ENCODE measurements at regions not wholly inside any gene's neighbourhood (a gene's known extent, or its start where the extent isn't known, plus 50 kb on each side); places are given as distances from the start of the nearest gene placed in this dataset.
"Not testable (repeated sequence)": the region's sequence is repeated elsewhere in the genome, so short reads cannot be mapped to it uniquely, and the experiment has no call there.

DNA sequence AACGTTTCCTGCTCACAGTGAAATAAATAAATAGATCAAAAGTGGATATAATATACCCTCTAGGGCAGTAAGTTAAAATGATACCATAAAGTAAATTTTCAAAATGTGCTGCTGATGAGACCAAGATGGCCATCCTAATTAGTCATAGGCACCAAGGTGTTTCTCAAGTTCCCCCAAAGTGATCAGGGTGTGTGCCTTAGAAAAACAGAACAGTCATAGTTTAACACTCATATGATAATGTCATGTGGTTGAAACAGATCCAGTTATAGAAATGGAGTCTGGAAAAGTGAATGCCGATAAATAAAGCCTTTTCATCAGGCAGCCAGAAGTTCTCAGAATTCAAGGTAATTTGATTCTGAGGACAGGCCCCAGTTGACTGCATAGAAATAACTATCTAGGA, 161.5 kb upstream of the CDKN2B start:
- DNase-seq = no peak

DNA sequence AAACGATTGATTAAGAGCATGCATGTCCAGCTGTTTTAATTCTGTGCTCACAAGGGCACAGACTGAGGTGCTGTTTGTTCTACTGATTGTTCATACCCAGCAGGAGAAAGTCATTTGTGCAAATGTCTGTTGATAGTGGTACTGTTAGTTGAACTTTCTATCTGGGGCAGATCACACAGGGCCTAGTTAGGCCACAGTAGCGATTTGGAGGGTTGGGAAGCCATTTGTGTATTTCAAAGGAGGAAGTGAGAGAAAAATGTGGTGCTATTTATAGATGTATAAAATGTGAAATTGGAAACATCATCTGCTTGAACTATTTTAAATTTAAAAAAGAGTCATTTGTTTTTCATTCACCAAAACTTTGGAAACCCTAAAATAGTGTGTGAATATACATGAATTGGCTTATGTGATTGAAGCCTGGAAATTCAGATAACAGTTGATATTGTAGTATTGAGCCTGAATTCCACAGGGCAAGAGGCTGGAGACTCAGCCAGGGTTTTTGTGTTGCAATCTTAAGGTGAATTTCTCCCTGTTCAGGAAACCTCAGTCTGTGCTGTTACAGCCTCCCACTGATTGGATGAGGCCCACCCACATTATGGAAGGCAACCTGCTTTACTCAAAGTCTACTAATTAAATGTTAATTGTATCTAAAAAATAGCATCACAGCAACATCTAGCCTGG, 162.0 kb upstream of the CDKN2B start:
- no peak for DNase-seq

DNA sequence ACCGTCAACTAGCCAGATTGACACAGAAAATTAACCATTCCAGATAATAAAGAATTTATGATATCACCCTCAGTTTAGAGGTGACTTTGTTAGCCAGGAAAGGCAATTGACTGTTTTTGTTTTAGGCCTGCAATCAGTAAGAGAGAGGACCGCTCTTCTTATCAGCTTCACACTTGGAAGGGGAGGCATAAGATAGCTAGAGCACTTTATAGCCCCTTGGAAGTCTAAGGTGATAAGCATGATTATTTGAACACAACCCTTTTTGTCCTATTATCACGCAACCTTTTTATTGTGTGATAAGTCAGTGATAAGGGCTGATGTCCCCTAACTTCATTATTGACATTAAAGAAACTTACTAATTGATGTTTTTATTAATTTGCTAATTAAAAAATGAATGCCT, 162.6 kb upstream of the CDKN2B start:
- DNase-seq = no peak

DNA sequence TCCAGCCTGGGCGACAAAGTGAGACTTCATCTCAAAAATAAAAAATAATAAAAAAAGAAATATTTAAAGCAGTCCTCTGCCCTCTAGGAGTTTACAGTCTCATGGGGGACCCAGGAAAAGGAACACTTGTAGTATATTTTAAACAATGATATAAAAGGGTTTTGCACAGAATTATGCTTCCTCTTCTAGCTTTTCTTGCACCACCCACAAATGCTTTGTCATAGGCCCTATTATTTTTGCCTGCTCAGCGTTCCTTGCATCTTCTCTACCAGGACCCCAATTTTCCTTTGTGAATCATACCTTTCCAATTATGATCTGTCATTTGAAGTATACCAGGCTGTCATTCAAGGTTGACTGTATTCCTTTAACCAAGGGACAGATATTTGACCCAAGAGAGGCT, 164.8 kb upstream of the CDKN2B start:
- no peak for DNase-seq

DNA sequence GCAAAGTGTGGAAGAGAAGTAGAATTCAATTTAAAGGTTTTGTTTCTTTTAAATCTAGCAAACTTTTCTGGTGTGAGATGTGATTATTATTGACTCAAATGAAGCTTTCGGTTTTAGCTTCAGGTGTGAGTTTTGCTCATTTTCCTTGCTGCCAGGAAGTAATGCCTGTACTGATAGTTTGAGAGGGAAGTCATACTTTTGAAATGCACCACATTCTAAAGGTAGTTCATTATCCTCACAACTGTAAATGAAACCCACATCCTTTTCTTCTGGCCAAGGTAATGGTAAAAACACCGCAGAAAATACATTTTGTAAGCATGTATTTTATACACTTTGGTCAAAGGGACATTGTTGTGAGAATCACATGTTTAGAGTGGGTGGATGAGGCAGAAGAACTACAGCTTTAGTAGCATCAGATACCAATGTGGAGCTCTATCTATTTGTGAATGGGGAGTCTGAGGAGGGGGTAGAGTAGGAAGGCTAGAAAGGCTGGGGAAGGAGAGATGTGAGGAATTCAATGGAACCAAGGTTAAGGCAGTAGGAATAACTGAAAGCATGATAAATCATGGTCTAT, 167.0 kb upstream of the CDKN2B start:
- no peak for DNase-seq

DNA sequence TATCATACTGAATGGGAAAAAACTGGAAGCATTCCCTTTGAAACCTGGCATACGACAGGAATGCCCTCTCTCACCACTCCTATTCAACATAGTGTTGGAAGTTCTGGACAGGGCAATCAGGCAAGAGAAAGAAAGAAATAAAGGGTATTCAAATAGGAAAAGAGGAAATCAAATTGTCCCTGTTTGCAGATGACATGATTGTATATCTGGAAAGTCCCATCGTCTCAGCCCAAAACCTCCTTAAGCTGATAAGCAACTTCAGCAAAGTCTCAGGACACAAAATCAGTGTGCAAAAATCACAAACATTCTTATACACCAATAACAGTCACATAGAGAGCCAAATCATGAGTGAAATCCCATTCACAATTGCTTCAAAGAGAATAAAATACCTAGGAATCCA, 171.9 kb upstream of the CDKN2B start:
- DNase-seq = not testable (repeated sequence)

DNA sequence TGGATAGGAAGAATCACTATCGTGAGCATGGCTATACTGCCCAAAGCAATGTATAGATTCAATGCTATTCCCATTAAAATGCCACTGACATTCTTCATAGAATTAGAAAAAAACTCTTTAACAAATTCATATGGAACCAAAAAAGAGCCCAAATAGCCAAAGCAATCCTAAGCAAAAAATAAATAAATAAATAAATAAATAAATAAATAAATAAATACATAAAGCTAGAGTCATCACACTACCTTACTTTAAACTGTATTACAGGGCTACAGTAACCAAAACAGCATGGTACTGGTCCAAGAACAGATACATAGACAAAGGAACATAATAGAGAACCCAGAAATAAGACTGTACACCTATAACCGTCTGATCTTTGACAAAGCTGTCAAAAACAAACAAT, 180.4 kb upstream of the CDKN2B start:
- DNase-seq = no peak

DNA sequence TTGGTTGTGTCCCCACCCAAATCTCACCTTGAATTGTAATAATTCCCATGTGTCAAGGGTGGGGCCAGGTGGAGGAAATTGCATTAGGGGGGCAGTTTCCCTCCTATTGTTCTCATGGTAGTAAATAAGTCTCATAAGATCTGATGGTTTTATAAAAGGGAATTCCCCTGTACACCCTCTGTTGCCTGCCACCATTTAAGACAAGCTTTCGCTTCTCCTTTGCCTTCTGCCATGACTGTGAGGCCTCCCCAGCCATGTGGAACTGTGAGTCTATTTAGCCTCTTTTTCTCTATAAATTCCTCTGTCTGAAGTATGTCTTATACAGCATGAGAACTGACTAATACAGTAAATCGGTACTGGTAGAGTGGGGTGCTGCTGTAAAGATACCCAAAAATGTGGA, 187.9 kb upstream of the CDKN2B start:
- DNase-seq = not testable (repeated sequence)

DNA sequence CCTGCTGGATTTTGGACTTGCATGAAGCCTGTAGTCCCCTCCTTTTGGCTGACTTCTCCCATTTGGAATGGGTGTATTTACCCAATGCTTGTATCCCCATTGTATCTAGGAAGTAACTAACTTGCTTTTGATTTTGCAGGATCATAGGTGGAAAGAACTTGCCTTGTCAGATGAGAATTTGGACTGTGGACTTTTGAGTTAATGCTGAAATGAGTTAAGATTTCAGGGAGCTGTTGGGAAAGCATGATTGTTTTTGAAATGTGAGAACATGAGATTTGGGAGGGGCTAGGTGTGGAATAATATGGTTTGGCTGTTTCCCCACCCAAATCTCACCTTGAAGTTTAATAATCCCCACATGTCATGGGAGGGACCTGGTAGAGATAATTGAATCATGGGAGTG, 189.6 kb upstream of the CDKN2B start:
- no peak for DNase-seq

DNA sequence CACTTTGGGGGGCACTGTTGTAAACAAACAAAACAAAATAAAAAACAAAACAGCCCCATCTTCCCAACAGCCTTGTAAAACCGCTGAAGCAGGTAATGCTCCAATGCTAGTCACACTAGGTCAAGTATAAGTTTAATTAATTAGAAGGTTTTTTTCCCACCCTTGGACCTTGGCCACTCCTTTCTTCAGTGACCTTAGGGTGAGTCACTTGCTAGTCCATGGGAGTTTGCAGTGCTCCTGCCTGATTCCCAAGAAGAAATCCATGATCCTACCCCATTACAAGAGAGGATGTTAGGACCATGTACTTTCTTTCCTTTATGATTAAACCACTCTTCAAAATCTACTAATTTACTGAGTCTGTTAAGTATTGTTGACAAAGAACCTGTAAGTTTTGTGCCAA, 192.2 kb upstream of the CDKN2B start:
- no peak for DNase-seq

DNA sequence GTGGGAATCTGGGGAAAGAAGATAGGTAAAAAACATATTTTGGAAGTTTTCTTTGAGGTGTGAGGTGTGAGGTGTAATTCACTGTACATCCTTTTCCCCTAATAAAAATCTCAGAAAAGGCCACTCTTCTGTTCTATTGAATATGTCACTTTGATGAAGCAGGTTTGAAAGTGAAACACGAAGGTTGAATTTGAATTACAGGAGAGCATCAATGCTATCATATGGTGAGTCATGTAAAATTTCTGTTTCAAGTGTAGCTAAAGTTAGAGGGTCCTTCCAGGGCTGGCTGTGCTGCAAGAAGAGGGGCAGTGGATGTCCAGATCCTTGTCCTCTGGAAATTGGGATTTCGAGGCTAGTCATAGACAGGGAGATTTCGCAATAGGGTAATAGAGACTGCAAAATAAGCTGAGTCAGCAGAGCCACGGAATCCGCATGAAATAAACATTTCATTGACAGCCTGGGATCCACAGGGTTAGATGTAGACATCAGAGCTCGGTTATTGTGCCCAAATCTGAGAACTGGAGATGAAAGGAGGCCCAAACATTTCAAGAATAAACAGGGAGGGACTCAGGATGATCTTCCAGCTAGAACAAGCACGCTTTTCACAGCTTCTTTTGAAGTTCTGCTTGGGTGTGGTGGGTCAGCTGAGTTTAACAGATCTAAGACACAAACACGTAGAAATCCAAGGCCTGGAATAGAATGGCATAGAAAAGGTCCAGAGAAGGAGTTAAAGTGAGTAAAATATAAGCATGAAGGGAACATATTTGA, 194.4 kb upstream of the CDKN2B start:
- DNase-seq = no peak

DNA sequence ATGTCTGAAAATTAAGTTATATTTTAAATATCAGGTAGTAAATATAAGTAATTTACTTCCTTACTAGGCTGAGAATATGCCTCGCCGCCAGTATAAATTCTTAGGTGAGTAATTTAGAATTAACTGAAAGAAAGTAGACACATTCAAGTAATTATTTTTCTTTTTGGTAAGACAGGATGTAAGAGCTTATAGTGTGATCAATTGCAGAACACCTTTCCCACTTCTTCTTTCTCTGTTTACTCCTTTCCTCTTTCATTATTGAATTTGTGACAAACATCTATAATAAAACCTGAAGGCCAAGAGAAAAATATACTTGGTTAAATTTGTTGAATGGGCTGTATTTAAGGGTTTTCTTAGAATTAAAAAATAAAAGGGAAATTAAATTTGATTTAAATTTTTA, 195.1 kb upstream of the CDKN2B start:
- no peak for DNase-seq

DNA sequence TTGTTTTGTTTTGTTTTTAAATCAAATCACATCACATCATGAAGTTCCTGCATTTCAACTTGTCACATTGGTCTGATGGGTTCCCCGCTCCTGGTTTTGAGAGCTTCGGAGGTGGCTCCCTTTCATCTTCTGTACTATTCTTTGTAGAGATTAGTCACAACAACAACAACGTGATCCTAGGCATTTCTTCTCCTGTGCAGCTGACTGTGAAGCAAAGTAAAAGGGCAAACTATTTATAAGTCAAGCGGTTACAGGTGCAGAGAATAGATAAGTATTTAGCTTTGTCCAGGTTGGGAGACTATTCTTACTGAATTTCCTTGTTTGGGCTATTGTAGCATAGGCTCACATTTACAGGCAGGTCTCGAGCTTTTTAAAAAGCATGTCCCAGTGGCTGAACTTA, 197.7 kb upstream of the CDKN2B start:
- DNase-seq = no peak

DNA sequence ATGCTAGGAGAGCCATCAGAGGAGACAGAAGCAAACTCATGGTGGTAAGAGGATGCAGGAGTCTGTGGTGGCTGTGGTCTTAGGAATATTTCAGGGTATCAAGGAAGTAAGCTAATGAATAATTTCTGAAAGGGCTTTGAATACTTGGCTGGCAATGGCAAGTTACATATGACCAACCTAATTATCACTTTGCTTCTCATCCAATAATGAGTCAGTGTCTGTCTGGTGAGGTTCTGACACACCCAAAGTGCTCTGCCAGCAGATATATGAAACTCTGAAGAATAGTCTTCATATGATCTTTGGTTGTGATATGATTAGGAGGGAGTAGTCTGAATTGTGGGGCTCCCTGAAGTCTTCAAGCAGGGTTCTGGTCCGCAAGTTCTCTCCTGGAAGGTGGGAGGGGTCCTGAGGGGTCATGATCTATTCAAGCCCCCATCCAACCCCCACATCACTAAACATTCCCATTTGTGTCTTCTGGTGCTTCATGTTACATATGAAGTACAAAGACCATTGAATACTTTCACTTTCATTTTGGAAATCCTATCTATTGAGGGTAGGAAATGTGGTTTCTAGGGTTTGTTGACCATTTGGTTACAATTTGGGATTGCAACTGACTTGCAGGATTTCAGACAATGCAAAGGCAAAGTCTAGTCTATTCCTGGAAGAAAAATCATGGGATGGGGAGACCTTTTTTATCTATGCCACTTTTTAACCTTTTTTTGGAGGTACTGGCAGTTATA, 199.9 kb upstream of the CDKN2B start:
- DNase-seq = no peak

DNA sequence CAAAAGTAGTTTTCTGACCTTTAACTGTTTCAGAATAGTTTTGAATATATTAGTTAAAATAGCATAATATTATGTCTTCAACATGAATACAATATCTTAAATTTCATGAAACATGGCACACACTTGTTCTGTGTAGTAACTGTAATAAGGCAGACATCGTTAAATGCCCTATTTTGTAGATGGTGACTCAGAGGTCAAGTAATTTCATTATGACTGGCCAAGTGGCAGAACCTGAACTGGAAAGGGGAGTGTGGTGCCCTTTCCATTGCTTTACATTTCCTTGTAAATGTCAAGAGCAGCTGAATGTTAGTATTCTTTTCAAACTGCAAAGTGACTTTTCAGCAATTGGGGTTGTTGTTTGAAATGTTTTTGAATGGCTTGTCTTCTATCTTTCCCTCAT, 201.2 kb upstream of the CDKN2B start:
- DNase-seq = no peak

DNA sequence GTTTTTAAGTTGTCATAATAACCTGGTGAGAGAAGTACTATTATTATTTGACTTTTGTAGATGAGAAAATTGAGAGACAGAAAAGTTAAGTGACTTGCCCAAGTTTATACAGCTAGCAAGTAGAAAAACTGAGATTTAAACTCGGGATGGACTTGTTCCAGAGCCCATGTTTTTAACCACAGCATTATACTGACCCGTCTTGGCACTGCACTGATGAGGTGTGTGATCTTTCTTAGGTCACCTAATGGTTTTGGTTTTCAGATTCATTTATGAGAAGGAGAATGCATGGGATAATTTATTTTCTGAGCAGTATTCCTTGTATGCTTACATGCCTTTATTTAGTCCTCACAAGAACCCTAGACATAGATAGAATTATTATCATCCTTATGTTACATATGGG, 201.8 kb upstream of the CDKN2B start:
- DNase-seq = no peak

DNA sequence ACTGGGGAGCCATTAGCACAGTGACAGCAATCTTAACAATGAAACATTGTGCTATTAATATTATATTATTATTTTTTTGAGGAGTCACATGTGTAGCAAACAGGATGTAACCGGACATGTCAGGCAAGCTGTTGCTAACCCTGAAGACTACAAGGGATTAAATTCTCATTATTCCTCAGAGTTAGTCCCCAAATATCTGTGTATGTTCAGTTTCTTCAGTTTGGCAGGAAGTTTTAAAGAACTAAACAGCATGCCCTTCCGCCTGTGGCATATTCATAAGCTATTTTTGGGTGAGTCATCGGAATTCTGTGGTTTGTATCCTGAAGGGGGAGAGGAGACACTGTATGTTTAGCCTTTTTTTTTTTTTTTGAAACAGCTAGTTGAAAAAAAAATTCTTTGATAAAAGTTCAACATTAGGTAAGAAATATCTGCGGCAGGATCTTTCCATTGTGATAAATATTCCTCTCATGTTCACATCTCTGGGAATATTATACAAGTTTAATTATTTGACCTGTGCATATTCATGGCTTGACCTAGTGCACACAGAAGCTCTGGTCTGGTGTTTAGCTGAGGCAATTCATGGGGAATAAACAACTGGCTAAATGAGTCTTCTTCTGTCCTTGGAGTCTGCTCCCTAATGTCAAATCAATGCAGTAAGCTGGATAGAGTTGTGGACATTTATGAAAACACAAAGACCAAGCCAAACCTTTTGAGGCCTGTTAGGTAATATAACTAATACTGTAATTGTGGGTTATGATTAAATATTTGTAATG, 202.7 kb upstream of the CDKN2B start:
- no peak for DNase-seq

DNA sequence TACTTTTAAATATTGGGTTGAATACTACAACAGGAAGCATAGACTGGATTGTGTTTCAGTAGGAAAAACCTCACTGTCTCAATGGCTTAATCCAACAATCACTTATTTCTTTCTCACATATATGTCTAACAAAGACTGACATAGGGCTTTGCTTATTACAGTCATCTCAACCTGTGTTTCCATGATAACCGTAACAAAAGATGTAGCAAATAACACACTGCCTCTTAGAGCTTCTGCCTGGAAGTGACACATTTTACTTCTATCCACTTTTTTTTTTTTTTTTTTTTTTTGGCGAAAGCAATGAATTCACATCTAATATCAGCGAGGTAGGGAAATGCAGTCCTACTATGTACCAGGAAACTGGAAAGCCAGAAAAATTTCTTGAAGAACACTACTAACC, 204.9 kb upstream of the CDKN2B start:
- DNase-seq = no peak

DNA sequence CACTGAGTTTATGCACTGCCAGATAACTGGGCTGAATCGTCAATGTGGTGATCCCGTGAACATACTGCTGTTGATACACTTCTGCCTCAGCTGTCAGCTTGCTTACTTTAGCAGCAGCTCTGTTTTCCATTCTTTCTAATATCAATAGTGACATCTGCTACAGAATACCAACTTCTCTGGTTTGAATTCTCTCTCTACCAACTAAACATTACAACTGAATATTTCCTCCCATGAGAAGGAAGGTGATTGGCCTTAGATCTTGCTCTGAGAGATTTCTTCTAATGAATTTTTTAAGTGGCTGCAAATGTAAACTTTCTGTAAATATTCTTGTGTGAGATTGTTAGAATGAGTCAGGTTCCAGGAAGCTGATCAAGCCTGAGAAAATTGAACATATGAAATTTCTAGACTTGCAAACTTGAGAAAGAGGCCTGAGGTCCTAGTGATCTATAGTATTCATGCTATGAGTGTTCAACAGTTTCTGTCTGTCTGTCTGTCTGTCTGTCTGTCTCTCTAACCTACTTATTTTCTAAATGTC, 205.5 kb upstream of the CDKN2B start:
- no peak for DNase-seq

DNA sequence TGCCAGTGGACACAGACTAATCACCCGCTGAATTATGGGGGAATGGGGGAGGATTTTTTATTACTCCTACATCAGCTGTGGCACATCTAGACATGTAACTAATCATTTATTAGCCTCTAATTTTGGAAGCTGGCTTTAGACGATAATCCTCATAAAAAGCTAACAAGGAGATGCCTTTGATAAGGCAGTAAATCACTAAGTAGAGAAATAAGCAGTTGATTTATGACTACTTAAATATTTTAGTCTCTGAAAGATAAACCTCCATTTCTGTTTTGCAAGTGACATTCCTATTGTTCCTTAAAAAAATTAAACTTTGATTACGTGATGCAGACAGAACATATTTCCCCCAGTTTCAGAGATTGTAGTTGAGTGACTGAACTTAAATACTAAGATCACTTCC, 206.4 kb upstream of the CDKN2B start:
- no peak for DNase-seq

DNA sequence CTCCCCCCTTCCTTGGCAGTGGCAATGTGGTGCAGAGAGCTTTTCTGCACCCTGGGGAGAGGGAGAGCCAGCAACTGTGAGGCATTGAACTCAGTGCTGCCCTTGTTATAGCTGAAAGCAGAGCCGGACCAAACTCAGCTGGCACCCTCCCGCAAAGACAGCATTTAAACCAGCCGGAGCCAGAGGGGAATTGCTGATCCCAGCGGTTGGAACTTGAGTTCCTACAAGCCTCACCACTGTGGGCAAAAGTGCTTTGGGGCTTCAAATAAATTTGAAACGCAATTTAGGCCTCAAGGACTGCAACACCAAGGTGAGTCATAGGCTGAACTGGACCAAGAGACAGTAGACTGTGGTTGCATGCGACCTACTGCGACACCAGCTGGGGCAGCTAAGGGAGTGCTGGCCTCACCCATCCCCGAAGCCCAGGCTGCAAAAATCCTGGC, 207.6 kb upstream of the CDKN2B start:
- DNase-seq = no peak

DNA sequence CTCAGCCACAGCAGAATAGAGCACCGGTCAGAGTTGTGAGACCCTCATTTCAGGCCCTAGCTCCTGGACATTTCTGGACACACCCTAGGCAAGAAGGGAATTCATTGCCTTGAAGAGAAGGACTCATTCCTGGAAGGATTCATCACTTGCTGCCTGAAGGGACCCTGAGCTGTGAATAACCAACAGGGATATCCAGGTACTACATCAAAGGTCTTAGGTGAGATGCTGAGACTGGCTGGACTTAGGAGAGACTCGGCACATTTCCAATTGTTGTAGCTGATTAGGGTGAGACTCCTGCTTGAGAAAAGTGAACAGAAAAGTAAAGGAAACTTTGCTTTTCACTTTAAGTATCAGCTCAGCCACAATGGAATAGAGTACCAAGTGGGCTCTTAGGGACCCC, 208.1 kb upstream of the CDKN2B start:
- DNase-seq = no peak

DNA sequence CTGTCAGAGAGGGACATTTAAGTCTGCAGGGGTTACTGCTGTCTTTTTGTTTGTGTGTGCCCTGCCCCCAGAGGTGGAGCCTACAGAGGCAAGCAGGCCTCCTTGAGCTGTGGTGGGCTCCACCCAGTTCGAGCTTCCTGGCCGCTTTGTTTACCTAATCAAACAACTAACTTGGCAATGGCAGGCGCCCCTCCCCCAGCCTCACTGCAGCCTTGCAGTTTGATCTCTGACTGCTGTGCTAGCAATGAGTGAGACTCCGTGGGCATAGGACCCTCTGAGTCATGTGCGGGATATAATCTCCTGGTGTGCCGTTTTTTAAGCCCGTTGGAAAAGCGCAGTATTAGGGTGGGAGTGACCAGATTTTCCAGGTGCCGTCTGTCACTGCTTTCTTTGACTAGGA, 216.8 kb upstream of the CDKN2B start:
- not testable (repeated sequence) for DNase-seq
